NCI-H2081 (cell line): ENCODE measurements at regions not wholly inside any gene's neighbourhood (a gene's known extent, or its start where the extent isn't known, plus 50 kb on each side); places are given as distances from the start of the nearest gene placed in this dataset.
"Not testable (repeated sequence)": the region's sequence is repeated elsewhere in the genome, so short reads cannot be mapped to it uniquely, and the experiment has no call there.

Experiments
- DNase-seq, 2 experiments: peaks; one replicate each; lab custom pipeline; 2025; lab: John Stamatoyannopoulos, UW

GRCh38 chr3:61381745-61382392 lies 130.6 kb upstream of the FHIT start:
- DNase-seq = peak; percentile 11 to 22

- no peak for DNase-seq
Measured at GRCh38 chr3:61387817-61388216, 136.6 kb upstream of the FHIT start.

- DNase-seq = not testable (repeated sequence)
Measured at GRCh38 chr3:61393480-61393947, 142.3 kb upstream of the FHIT start.

- no peak for DNase-seq
Measured at GRCh38 chr3:61401359-61401758, 150.1 kb upstream of the FHIT start.

- no peak for DNase-seq
Measured at GRCh38 chr3:61407397-61407796, 154.0 kb upstream of the PTPRG start.

- peak in 1 of 2 experiments; percentile 13 for DNase-seq
Measured at GRCh38 chr3:61409638-61410037, 151.7 kb upstream of the PTPRG start.

- not testable (repeated sequence) for DNase-seq
Measured at GRCh38 chr3:61410358-61410757, 151.0 kb upstream of the PTPRG start.

GRCh38 chr3:61411009-61411662 lies 150.2 kb upstream of the PTPRG start:
- no peak for DNase-seq

GRCh38 chr3:61414456-61414855 lies 146.9 kb upstream of the PTPRG start:
- no peak for DNase-seq

- peak; percentile 49 to 81 for DNase-seq
Measured at GRCh38 chr3:61415201-61415600, 146.2 kb upstream of the PTPRG start.

GRCh38 chr3:61416618-61417017 lies 144.8 kb upstream of the PTPRG start:
- no peak for DNase-seq

GRCh38 chr3:61417352-61417751 lies 144.0 kb upstream of the PTPRG start:
- no peak for DNase-seq

GRCh38 chr3:61420136-61420759 lies 141.1 kb upstream of the PTPRG start:
- no peak for DNase-seq

- DNase-seq = no peak
Measured at GRCh38 chr3:61422945-61423673, 138.3 kb upstream of the PTPRG start.

GRCh38 chr3:61425356-61425755 lies 136.0 kb upstream of the PTPRG start:
- DNase-seq = no peak

GRCh38 chr3:61429106-61429505 lies 132.3 kb upstream of the PTPRG start:
- DNase-seq = no peak

GRCh38 chr3:61434901-61435300 lies 126.5 kb upstream of the PTPRG start:
- DNase-seq = not testable (repeated sequence)

- DNase-seq = not testable (repeated sequence)
Measured at GRCh38 chr3:61435361-61435760, 126.0 kb upstream of the PTPRG start.

- DNase-seq = no peak
Measured at GRCh38 chr3:61438253-61439121, 122.9 kb upstream of the PTPRG start.

- peak in 1 of 2 experiments; percentile 25 for DNase-seq
Measured at GRCh38 chr3:61439122-61439458, 122.3 kb upstream of the PTPRG start.

GRCh38 chr3:61442696-61443095 lies 118.7 kb upstream of the PTPRG start:
- DNase-seq = no peak

GRCh38 chr3:61443886-61444285 lies 117.5 kb upstream of the PTPRG start:
- no peak for DNase-seq
